Caco-2 (cell line): ENCODE measurements at regions not wholly inside any gene's neighbourhood (a gene's known extent, or its start where the extent isn't known, plus 50 kb on each side); places are given as distances from the start of the nearest gene placed in this dataset.

Source experiments
- BruUV-seq: library from RNA; stranded (reverse); fragments of 400-500 nt; replicated peaks from 2 replicates; lab custom pipeline; 2021; lab: Mats Ljungman, UMichigan
- CTCF ChIA-PET: fragments of 300-600 bp; sonication (Branson Sonifier 250); formaldehyde crosslinking; loops from one replicate; lab custom pipeline; 2022; ENCODE audit warnings: antibody characterized with exemption; lab: Charles Lee
- POLR2A ChIA-PET: fragments of 300-600 bp; sonication (Branson Sonifier 250); formaldehyde crosslinking; loops from one replicate; lab custom pipeline; 2022; ENCODE audit warnings: antibody characterized with exemption; lab: Charles Lee
- DNase-seq, 2 experiments: peaks; one replicate each; pipeline versions ENCODE4 v3.0.0 to v3.0.0-alpha.2; 2020 to 2022
- H3K27me3 ChIP-seq: replicated peaks from 2 replicates; pipeline ENCODE4 v1.6.0; 2011; ENCODE audit warnings: low read length; ENCODE audit not compliant: control insufficient read depth, insufficient read depth
- H3K36me3 ChIP-seq: 2 replicates; pipeline ENCODE4 v1.5.1; 2011; ENCODE audit warnings: low read length; ENCODE audit not compliant: control insufficient read depth, insufficient read depth
- H3K4me1 ChIP-seq: fragments of 250-450 bp; sonication (Bioruptor Pico); 2 replicates; pipeline ENCODE4 v1.5.1; 2020; ENCODE audit warnings: mild to moderate bottlenecking
- H3K4me3 ChIP-seq: 2 replicates; pipeline ENCODE4 v1.5.1; 2011; ENCODE audit warnings: low read depth, mild to moderate bottlenecking, control low read depth, low read length
- H3K9me3 ChIP-seq: fragments of 250-450 bp; sonication (Bioruptor Pico); 2 replicates; pipeline ENCODE4 v1.5.1; 2020; ENCODE audit warnings: mild to moderate bottlenecking, moderate library complexity
- H3K27ac Mint-ChIP-seq: one replicate; pipeline ENCODE4 v1.8.0; 2022; ENCODE audit warnings: mixed read lengths; ENCODE audit not compliant: unreplicated experiment
- H3K27me3 Mint-ChIP-seq: one replicate; pipeline ENCODE4 v1.8.0; 2022; ENCODE audit warnings: mixed read lengths; ENCODE audit not compliant: insufficient read depth, unreplicated experiment
- H3K36me3 Mint-ChIP-seq: one replicate; pipeline ENCODE4 v1.8.0; 2022; ENCODE audit warnings: mild to moderate bottlenecking, mixed read lengths; ENCODE audit not compliant: insufficient read depth, unreplicated experiment
- H3K4me1 Mint-ChIP-seq: one replicate; pipeline ENCODE4 v1.8.0; 2022; ENCODE audit warnings: low read depth, mixed read lengths; ENCODE audit not compliant: unreplicated experiment
- H3K4me3 Mint-ChIP-seq: one replicate; pipeline ENCODE4 v1.8.0; 2022; ENCODE audit warnings: mild to moderate bottlenecking, moderate library complexity, mixed read lengths; ENCODE audit not compliant: unreplicated experiment
- H3K9me3 Mint-ChIP-seq: one replicate; pipeline ENCODE4 v1.8.0; 2022; ENCODE audit warnings: mixed read lengths; ENCODE audit not compliant: unreplicated experiment
- intact Hi-C: fragments of 100-400 bp; cut with micrococcal nuclease; formaldehyde crosslinking; loops from one replicate; pipeline ENCODE4 v1.10.0; 2022; ENCODE audit not compliant: unreplicated experiment
- TF ChIP-seq, protein P1 (sequence below), 2 experiments: fragments of 200-600 bp in 1 of 2; IDR thresholded peaks; 1 replicate in 1 of 2; 2 replicates in 1 of 2; pipeline versions ENCODE4 v1.5.1 to v1.8.0; 2011 to 2022; ENCODE audit warnings: antibody characterized with exemption in 1 of 2, control low read depth in 1 of 2, inconsistent platforms in 1 of 2, low read depth in 1 of 2, low read length in 1 of 2, mild to moderate bottlenecking in 1 of 2, moderate library complexity in 1 of 2; ENCODE audit not compliant: insufficient read depth in 1 of 2, severe bottlenecking in 1 of 2, unreplicated experiment in 1 of 2

DNA sequence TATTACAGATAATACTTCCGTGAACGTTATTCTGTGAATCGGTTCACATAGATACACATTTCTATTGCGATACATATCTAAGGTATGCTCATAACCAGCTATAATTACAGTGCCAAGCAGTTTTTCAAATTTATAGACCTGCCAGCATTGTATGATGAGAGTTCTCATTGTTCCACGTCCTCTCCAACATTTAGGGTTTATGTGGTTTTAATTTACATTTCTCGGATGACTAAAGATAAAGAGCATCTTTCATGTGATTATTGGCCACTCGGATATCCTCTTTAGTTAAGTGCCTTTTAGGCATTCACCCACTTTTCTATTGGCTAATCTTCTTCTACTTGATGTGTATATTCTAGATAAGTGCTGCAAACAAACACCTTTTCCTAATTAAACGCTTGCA lies 134.7 kb upstream of the CCDC54 start:
- intact Hi-C loops, result no loop called here
- Histone ChIP-seq H3K4me3 (no peak overlapping the region), H3K4me1 (0 out of 2 replicates have a peak, but pooled peaks cover 5% of the 10 kb centered on the region), H3K27me3 (no peaks in the 10 kb centered on the region; the same call in 1 of the 2 replicates), H3K9me3 (no peaks in the 10 kb centered on the region), H3K36me3 (no peaks in the 10 kb centered on the region)
- TF ChIP-seq, protein P1, sequence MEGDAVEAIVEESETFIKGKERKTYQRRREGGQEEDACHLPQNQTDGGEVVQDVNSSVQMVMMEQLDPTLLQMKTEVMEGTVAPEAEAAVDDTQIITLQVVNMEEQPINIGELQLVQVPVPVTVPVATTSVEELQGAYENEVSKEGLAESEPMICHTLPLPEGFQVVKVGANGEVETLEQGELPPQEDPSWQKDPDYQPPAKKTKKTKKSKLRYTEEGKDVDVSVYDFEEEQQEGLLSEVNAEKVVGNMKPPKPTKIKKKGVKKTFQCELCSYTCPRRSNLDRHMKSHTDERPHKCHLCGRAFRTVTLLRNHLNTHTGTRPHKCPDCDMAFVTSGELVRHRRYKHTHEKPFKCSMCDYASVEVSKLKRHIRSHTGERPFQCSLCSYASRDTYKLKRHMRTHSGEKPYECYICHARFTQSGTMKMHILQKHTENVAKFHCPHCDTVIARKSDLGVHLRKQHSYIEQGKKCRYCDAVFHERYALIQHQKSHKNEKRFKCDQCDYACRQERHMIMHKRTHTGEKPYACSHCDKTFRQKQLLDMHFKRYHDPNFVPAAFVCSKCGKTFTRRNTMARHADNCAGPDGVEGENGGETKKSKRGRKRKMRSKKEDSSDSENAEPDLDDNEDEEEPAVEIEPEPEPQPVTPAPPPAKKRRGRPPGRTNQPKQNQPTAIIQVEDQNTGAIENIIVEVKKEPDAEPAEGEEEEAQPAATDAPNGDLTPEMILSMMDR (IDR thresholded peaks at IDR 0.05; ENCODE audit: insufficient read depth in 1 of 2, low read depth in 1 of 2, low read length in 1 of 2, severe bottlenecking in 1 of 2, unreplicated experiment in 1 of 2), result no peak
- no peaks in the 10 kb centered on the region for H3K4me1 Mint-ChIP-seq
- ChIA-PET POLR2A (no interaction called here), CTCF (no interaction called here)
- no peaks in the 10 kb centered on the region for H3K36me3 Mint-ChIP-seq
- H3K4me3 Mint-ChIP-seq, result peak overlapping the region; percentile 39
- H3K27me3 Mint-ChIP-seq, result peaks cover 15% of the 10 kb centered on the region
- H3K9me3 Mint-ChIP-seq, result no peaks in the 10 kb centered on the region
- no peak for DNase-seq
- no TSS peak for BruUV-seq
- H3K27ac Mint-ChIP-seq, result no peak overlapping the region

DNA sequence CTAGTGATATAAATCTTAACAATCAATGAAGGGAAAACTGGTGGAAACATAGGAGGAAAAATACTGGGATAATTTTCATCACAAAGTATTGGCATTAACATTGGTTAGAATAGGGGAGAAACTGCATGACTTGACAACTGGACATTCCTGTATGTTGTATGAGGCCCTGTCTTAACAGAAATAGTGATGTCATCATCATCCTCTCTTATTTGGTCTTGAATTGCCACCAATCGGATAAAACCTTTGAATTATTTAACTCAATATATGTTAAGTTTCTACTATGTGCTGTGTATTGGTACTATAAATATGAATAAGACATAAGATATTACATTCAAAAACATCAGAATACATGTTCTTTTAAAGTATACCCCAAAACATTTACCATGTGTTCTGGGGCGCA lies 130.1 kb upstream of the CCDC54 start:
- Histone ChIP-seq H3K27me3 (no peaks in the 10 kb centered on the region), H3K4me1 (no peaks in the 10 kb centered on the region), H3K36me3 (no peaks in the 10 kb centered on the region), H3K9me3 (no peaks in the 10 kb centered on the region), H3K4me3 (no peak overlapping the region)
- H3K36me3 Mint-ChIP-seq, result no peaks in the 10 kb centered on the region
- TF ChIP-seq, protein P1 (IDR thresholded peaks at IDR 0.05; ENCODE audit: insufficient read depth in 1 of 2, low read depth in 1 of 2, low read length in 1 of 2, severe bottlenecking in 1 of 2, unreplicated experiment in 1 of 2), result no peak
- H3K4me3 Mint-ChIP-seq, result no peak overlapping the region
- no peaks in the 10 kb centered on the region for H3K4me1 Mint-ChIP-seq
- intact Hi-C loops, result no loop called here
- no peak overlapping the region for H3K27ac Mint-ChIP-seq
- ChIA-PET CTCF (no interaction called here), POLR2A (no interaction called here)
- peaks cover 6% of the 10 kb centered on the region for H3K27me3 Mint-ChIP-seq
- BruUV-seq, result no TSS peak
- DNase-seq, result no peak
- no peaks in the 10 kb centered on the region for H3K9me3 Mint-ChIP-seq

DNA sequence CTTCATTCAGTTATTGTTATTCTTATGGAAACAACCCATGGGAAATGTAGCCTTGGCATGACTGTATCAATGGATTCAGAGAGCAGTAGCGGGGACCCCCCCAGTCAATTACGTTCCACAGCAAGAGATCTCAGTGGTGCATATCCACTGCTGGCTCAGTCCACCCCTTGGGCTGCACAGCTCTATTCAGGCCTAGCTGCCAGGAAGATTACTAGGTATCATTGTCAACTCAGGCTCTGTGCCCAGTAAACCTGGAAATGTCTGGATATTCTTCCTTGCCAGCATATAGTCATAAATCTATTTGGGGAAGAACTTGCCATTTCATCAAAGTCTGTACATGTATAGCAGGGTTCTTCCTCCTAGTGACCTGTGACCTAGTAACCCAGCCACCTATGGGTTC lies 128.1 kb upstream of the CCDC54 start:
- no peaks in the 10 kb centered on the region for H3K36me3 ChIP-seq
- intact Hi-C loops, result no loop called here
- TF ChIP-seq, protein P1 (IDR thresholded peaks at IDR 0.05; ENCODE audit: insufficient read depth in 1 of 2, low read depth in 1 of 2, low read length in 1 of 2, severe bottlenecking in 1 of 2, unreplicated experiment in 1 of 2), result no peak
- CTCF ChIA-PET, result no interaction called here
- H3K4me3 ChIP-seq, result no peak overlapping the region
- BruUV-seq, result no TSS peak
- no peak for DNase-seq
- H3K4me1 ChIP-seq, result no peaks in the 10 kb centered on the region
- H3K27me3 ChIP-seq, result no peaks in the 10 kb centered on the region
- H3K36me3 Mint-ChIP-seq, result no peaks in the 10 kb centered on the region
- H3K4me3 Mint-ChIP-seq, result no peak overlapping the region
- H3K27ac Mint-ChIP-seq, result no peak overlapping the region
- H3K9me3 Mint-ChIP-seq, result no peaks in the 10 kb centered on the region
- H3K4me1 Mint-ChIP-seq, result no peaks in the 10 kb centered on the region
- H3K27me3 Mint-ChIP-seq, result peaks cover 3% of the 10 kb centered on the region
- POLR2A ChIA-PET, result no interaction called here
- H3K9me3 ChIP-seq, result no peaks in the 10 kb centered on the region
